NCI-H524 (cell line): ENCODE measurements at regions not wholly inside any gene's neighbourhood (a gene's known extent, or its start where the extent isn't known, plus 50 kb on each side); places are given as distances from the start of the nearest gene placed in this dataset.
A peak's percentile ranks its signal among the peaks of the same experiment; 100 is the strongest.

Source experiments
- DNase-seq, 2 experiments: peaks; one replicate each; lab custom pipeline; 2025; lab: John Stamatoyannopoulos, UW

GRCh38 chr4:107247738-107248137 lies 211.6 kb upstream of the DKK2 start:
- DNase-seq = no peak

DNA sequence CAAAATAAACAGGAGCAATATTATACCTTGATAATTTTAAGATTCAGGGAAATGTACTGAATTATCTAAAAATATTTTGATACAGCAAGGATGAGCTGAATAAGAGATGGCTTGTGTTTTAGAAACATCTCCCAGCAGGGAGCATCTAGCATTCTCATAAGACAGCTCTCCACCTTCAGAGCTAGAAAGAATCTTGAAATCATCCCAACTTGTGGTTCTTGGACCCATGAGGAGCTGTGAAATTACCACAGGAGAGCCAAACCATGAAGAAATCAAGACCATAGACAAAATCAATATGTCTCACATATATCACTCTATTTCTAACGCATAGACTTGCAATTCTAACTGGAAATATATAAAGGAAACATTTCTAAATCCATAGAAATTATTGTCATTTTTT lies 210.6 kb upstream of the DKK2 start:
- no peak for DNase-seq

DNA sequence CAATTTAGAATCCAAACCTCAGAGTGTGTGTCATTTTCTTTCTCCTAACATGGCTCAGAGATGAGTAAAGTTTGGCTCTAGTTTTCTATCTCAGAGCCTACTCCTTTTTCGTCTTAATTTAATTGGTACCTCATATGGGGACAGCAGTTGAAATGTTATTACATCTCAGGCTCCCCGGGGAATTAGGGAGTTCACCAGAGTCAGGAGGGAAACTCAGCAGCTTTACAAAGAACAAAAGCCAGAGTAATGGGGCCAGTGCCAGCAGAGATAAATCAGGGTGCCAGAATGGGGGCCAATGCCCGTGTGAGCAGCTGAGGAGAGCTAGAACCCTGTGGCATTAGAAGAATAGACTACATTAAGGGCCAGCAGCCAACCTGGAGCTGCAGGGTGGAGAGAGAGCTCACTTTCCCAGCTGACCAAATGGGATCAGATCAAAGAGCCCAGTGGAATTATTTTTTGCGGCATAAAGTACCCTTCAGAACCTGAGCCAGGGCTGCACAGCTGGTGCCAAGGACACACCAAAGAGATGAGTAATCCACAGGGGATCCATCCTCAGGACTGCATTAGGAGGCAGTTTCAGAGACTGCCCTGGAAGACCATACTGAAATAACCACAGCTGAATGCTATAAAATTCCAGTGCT lies 207.1 kb upstream of the DKK2 start:
- peak; percentile 45 to 71 for DNase-seq

DNA sequence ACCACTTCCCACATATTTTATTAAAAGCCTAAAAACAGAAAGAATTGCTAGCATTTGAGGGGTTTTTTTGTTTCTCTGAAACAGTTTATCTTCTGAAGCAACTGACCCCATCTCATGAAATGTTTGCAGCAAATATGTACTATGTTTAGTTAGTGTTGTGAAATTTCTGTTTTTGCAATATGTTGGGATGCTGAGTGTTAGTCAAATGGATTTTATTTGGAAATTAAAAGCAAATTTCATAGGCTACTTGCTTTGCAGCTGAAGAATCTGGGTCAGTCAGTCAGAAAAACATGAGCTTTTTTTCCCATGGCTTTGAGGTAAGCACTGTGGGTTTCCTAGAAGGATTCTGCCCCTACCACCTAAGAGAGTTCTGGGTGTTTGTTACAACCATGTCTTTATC lies 184.9 kb upstream of the DKK2 start:
- no peak for DNase-seq

DNA sequence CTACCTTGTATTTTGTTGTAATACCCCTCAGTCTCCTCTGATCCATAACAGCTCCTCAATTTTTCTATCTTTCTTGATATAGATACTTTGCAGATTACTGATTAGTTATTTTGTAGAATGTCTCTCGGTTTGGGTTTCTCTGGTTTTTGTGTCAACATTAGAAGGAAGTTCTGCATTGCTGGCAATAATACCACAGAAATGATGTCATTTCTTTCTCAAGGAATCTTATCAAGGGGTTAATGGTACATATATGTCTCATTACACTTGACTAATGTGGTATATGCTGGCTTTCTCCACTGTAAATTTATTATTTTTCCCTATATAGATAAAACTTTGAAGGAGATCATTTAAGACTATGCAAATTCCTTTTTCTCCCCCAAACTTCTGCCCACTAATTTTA lies 183.6 kb upstream of the DKK2 start:
- no peak for DNase-seq

DNA sequence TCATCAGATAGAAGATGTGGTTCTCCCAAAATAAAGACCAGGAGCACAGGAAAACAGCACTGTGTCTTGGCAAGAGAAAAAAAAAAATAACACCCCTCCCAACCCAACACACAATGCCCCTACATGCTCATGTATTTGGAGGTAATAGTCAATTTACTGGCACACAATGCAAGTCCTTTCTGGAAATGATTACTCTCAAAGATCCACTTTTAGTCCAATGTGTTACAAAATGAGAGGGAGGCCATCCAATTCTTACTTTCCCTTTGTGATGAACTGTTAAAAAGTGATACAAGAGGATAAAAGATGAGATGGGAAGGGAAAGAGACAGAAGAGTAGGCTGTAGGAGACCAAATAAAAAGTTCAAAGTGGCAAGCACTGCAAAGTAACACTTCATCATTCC lies 180.3 kb upstream of the DKK2 start:
- DNase-seq = no peak

DNA sequence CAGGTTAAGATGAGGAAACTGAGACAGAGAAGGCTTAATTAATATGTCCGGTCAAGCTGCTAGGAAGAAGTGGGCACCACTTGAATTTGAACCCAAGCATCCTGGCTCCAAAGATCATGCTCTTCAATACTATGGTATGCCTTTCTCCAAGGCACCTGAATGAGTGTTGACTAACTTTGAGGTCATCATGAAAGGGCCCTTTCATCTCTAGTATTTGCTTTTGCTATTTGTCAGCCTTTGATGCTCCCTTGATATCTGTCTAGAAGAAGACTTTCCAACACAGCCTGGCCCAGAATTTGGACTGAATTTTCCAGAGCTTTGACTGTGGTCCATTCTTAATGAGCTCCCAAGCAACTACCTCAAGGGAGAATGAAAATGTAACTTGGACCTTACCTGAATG lies 179.1 kb upstream of the DKK2 start:
- DNase-seq = no peak

DNA sequence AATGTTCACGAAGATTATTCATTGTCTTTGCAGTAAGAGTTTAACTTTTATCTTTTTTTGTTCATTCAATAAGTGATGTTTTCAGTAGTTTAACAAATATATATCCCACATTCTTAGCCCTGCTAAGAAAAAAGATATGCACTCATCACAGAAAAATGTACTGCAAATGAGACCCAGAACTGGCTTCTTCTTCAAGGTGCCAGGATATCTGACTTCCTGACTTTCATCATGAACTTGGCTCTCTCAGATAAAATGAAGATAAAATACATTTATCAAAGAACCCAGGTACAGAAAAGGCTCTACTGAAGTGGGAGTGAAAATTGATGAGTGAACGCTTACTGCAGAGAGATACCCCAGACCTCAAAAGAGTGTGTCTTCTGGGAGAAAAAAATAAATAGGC lies 177.8 kb upstream of the DKK2 start:
- no peak for DNase-seq

DNA sequence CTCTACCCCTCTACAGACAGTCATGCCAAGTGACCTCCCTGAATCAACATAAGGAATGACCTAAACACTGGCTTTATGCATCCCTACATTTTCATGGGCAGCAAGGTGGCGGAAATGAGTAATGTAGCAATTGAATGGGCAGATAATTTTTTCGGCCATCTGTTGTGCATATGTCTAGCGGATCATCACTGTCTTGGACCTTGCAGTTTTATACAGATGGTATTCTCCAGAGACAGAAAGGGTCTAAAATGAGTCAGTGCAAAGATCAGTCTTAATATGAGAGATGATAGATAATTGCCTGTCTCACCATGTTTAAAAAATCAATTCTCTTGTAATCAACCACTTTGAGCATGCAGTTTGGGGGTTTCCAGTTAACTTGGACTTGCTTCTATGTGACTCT lies 177.3 kb upstream of the DKK2 start:
- peak; percentile 36 to 79 for DNase-seq

DNA sequence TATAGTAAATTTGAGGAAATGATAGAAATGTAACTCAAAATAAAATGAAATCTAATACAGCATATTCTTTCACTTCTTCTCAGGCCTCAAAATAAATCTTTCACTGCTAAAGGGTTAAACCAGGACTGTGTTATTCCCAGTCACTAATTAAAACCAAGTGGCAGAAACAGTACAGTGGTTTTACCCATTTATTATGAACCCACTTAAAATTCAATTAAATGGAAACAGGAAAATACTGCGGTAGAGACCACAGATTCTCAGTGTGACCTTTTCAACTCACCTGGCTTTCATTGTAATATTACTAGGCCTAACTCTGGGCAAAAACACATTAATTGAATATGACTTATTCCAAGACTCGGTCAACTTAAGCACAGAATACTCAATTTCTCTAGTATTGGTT lies 176.5 kb upstream of the DKK2 start:
- DNase-seq = no peak

GRCh38 chr4:107210450-107211239 lies 174.5 kb upstream of the DKK2 start:
- no peak for DNase-seq

GRCh38 chr4:107203733-107204132 lies 167.6 kb upstream of the DKK2 start:
- DNase-seq = no peak

DNA sequence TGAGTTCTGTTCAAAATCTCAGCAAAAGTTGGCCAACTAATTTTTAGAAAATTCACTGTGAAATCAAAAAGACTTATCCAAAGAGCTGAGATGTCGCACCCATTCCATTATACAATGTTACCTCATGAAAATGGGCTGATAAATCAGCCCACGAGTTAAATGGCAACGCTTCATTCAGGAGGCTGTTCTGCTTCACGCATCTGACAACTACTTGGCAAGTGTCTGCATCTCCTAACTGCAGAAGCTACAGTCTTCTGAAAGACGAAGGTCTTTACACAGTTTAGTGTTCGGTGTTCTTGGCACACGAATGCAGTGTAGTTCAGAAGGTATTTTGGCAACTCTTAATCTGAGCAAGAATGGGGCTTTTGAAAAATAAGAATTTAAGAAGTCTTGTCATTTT lies 166.6 kb upstream of the DKK2 start:
- DNase-seq = no peak

GRCh38 chr4:107197121-107197520 lies 161.0 kb upstream of the DKK2 start:
- DNase-seq = no peak

- DNase-seq = no peak
Observed at GRCh38 chr4:107196312-107196711, 160.2 kb upstream of the DKK2 start.

DNA sequence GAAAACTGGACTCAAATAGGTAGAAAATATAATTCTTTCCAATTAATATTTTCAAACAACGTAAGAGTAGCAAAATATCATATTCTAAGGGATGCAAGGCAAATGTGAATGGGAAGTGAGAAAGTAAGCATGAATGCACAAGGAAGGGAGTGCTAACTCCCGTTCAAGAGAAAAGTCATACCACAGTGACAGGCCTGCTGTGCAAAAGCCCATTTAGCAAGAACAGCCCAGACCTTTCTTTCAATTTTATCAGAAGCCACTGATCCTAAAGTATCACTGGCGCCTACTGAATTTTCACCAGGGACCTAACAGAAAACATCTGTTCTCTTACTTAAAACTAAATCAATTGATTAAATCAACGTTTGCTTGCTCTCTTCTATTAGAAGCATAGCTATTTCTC lies 157.9 kb upstream of the DKK2 start:
- no peak for DNase-seq

DNA sequence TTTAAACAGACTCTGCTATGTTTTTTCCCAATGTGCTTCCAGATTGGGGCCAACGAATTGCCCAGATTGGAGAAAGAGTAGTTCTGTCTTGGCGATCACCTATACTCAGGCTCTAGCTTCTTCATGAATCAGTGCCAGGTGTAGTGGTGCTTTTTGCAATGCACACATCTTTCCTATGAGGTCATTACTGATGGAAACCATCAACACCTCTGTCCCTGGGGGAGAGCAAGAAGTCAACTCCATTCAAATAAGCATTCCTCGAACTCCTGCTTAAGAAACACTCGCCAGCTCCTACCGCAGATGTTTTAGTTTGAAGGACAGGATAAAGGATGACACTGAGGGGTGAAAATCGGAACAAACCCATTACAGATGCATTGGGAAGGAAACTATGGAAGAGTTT lies 156.5 kb upstream of the DKK2 start:
- DNase-seq = no peak

GRCh38 chr4:107187091-107187490 lies 151.0 kb upstream of the DKK2 start:
- no peak for DNase-seq

DNA sequence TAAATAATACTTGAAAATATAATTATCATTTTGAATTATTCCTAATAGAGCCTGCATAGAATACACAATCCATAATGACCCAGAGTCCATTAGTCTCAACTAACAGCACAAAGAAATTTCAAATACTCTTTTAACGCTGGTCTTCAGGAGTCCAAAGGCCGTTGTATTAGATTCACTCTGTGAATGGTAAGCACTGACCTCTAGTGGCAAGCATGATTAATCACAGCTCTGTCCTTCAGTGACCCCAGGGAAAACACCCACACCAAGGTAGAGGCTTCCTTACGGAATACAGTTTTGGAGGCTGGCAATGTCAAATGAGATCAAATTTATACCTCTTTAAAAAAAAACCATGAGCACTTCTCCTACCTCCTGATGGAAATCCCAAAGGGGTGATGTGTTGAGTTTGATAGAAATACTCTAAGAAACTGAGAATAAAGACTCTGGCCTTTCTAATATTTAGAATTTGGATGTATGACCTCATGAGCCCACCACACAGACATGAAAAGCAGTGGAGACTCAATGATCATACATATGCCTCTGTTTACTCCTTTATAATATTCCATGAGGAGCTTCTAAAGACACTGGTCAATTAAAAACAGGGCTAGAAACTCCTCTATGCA lies 147.2 kb upstream of the DKK2 start:
- peak in 1 of 2 experiments; percentile 45 for DNase-seq

GRCh38 chr4:107182347-107182746 lies 146.2 kb upstream of the DKK2 start:
- no peak for DNase-seq

GRCh38 chr4:107166873-107167450 lies 130.8 kb upstream of the DKK2 start:
- no peak for DNase-seq

GRCh38 chr4:107166181-107166580 lies 130.1 kb upstream of the DKK2 start:
- DNase-seq = no peak

- DNase-seq = no peak
Observed at GRCh38 chr4:107164962-107165475, 128.9 kb upstream of the DKK2 start.
